H1 (cell line): ENCODE measurements at regions not wholly inside any gene's neighbourhood (a gene's known extent, or its start where the extent isn't known, plus 50 kb on each side); places are given as distances from the start of the nearest gene placed in this dataset.

ENCODE experiments used
- ATF2 ChIP-seq: IDR thresholded peaks from 2 replicates; pipeline ENCODE4 v1.6.1; 2012; ENCODE audit warnings: low read length, inconsistent platforms
- CHD7 ChIP-seq: fragments of 300-600 bp; sonication (generic); IDR thresholded peaks from 2 replicates; pipeline ENCODE4 v1.7.1; 2012; ENCODE audit warnings: low read length, moderate library complexity, mild to moderate bottlenecking, inconsistent platforms; ENCODE audit not compliant: insufficient replicate concordance
- FOSL1 ChIP-seq: IDR thresholded peaks from 2 replicates; pipeline ENCODE4 v1.6.1; 2011; ENCODE audit warnings: mild to moderate bottlenecking, low read depth, low read length, moderate library complexity; ENCODE audit not compliant: insufficient read depth
- KDM1A ChIP-seq: fragments of 200-600, 300-600 bp; sonication (generic); IDR thresholded peaks from 2 replicates; pipeline ENCODE4 v1.7.1; 2016; ENCODE audit warnings: mild to moderate bottlenecking, low read length, borderline replicate concordance
- KDM5A ChIP-seq: fragments of 200-600 bp; IDR thresholded peaks from 2 replicates; pipeline ENCODE4 v1.7.1; 2012; ENCODE audit warnings: mild to moderate bottlenecking, low read length, inconsistent platforms, mixed read lengths
- MAFK ChIP-seq: IDR thresholded peaks from 2 replicates; pipeline ENCODE4 v1.6.1; 2012; ENCODE audit warnings: low read depth, mild to moderate bottlenecking, improper control_type of control experiment, low read length
- RBBP5 ChIP-seq: IDR thresholded peaks from 2 replicates; pipeline ENCODE4 v1.7.1; 2012; ENCODE audit warnings: low read depth, mild to moderate bottlenecking, inconsistent platforms, low read length, moderate library complexity, borderline replicate concordance
- SP2 ChIP-seq: IDR thresholded peaks from 2 replicates; pipeline ENCODE4 v1.6.1; 2012; ENCODE audit warnings: mild to moderate bottlenecking, low read length, inconsistent platforms
- TAF7 ChIP-seq: optimal IDR thresholded peaks from 2 replicates; pipeline ENCODE3; 2011; ENCODE audit warnings: low read depth, mild to moderate bottlenecking, inconsistent platforms, low read length, moderate library complexity, borderline replicate concordance
- TF ChIP-seq, protein P1 (sequence below): IDR thresholded peaks from 2 replicates; pipeline ENCODE4 v1.6.1; 2012; ENCODE audit warnings: inconsistent platforms

DNA sequence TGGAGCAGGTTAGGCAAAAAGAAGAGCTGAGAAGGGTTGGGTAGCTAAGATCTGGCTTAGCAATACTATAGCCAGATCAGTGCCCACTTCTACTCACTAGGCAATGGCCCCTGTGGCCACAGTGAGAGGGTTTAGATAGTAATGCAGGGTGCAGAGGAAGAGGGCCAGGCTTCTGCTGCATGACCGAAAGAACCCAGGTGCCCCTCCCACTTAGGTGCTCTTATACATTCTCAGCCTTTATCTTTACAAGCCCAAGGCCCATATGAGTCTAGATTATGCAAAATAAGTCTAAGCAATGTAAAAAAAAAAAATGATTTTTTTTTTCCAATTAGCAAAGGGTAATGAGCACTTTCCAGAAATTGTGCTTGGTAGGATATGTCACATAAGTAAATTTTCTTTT lies 171.3 kb downstream of the CD24 start (continued):
- TF ChIP-seq TAF7, result no peak
- TF ChIP-seq KDM5A, result no peak
- TF ChIP-seq, protein P1, sequence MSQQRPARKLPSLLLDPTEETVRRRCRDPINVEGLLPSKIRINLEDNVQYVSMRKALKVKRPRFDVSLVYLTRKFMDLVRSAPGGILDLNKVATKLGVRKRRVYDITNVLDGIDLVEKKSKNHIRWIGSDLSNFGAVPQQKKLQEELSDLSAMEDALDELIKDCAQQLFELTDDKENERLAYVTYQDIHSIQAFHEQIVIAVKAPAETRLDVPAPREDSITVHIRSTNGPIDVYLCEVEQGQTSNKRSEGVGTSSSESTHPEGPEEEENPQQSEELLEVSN, result no peak
- TF ChIP-seq ATF2, result no peak
- no peak for TF ChIP-seq CHD7
- TF ChIP-seq KDM1A, result no peak
- no peak for TF ChIP-seq RBBP5
- TF ChIP-seq MAFK, result no peak
- TF ChIP-seq FOSL1, result no peak
- no peak for TF ChIP-seq SP2
